ENCODE measurements at regions not wholly inside any gene's neighbourhood (a gene's known extent, or its start where the extent isn't known, plus 50 kb on each side); places are given as distances from the start of the nearest gene placed in this dataset.

DNA sequence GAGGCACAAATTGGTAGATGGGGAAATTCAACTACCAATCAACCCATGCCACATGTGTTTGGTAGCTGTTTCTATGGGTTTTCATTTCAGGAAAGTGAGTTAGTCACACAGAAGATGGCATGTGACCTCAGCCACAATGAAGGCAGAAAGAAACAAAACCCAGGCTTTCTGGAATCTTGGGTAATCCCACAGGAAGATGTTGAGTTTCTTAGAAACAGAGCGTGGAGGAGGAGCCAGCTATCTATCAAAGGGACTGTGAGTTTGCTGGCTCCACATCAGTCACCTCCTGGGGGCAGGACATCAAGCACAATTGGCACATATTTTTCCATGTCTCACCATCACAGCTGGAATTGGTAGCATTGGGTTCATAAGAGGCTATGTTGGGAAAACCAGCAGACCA is 188.9 kb upstream of the PLXNA2 start:
- POLR2A ChIA-PET, result no interaction called here
- TF ChIP-seq, protein P1, sequence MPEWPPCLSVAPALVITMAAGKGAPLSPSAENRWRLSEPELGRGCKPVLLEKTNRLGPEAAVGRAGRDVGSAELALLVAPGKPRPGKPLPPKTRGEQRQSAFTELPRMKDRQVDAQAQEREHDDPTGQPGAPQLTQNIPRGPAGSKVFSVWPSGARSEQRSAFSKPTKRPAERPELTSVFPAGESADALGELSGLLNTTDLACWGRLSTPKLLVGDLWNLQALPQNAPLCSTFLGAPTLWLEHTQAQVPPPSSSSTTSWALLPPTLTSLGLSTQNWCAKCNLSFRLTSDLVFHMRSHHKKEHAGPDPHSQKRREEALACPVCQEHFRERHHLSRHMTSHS (tag by site-specific recombination; IDR thresholded peaks at IDR 0.05), result no peak
- TF ChIP-seq ZNF544 (tag by site-specific recombination; IDR thresholded peaks at IDR 0.05) (no peak), KLF9 (tag by site-specific recombination; IDR thresholded peaks at IDR 0.05; ENCODE audit: low read depth) (no peak), REPIN1 (tag by site-specific recombination; IDR thresholded peaks at IDR 0.05; ENCODE audit: low read depth) (no peak), ZNF184 (tag by site-specific recombination; IDR thresholded peaks at IDR 0.05) (no peak), ZNF549 (tag by site-specific recombination; IDR thresholded peaks at IDR 0.05) (no peak), ZNF2 (tag by site-specific recombination; IDR thresholded peaks at IDR 0.05) (no peak), ZSCAN16 (tag by site-specific recombination; IDR thresholded peaks at IDR 0.05) (no peak), ZNF350 (tag by site-specific recombination; IDR thresholded peaks at IDR 0.05) (no peak), ZNF777 (tag by site-specific recombination; IDR thresholded peaks at IDR 0.05; ENCODE audit: borderline replicate concordance) (no peak), ZNF24 (tag by site-specific recombination; IDR thresholded peaks at IDR 0.05) (no peak), ZNF211 (tag by site-specific recombination; IDR thresholded peaks at IDR 0.05; ENCODE audit: low read depth) (no peak), ZFP37 (tag by site-specific recombination; IDR thresholded peaks at IDR 0.05) (no peak), KLF1 (tag by site-specific recombination; IDR thresholded peaks at IDR 0.05) (no peak), ZNF571 (tag by site-specific recombination; IDR thresholded peaks at IDR 0.05) (no peak), ZNF626 (tag by site-specific recombination; IDR thresholded peaks at IDR 0.05) (no peak), ZNF404 (tag by site-specific recombination; IDR thresholded peaks at IDR 0.05) (no peak)
- TF ChIP-seq, protein P2, sequence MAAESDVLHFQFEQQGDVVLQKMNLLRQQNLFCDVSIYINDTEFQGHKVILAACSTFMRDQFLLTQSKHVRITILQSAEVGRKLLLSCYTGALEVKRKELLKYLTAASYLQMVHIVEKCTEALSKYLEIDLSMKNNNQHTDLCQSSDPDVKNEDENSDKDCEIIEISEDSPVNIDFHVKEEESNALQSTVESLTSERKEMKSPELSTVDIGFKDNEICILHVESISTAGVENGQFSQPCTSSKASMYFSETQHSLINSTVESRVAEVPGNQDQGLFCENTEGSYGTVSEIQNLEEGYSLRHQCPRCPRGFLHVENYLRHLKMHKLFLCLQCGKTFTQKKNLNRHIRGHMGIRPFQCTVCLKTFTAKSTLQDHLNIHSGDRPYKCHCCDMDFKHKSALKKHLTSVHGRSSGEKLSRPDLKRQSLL (tag by site-specific recombination; IDR thresholded peaks at IDR 0.05), result no peak
- TF ChIP-seq, protein P3, sequence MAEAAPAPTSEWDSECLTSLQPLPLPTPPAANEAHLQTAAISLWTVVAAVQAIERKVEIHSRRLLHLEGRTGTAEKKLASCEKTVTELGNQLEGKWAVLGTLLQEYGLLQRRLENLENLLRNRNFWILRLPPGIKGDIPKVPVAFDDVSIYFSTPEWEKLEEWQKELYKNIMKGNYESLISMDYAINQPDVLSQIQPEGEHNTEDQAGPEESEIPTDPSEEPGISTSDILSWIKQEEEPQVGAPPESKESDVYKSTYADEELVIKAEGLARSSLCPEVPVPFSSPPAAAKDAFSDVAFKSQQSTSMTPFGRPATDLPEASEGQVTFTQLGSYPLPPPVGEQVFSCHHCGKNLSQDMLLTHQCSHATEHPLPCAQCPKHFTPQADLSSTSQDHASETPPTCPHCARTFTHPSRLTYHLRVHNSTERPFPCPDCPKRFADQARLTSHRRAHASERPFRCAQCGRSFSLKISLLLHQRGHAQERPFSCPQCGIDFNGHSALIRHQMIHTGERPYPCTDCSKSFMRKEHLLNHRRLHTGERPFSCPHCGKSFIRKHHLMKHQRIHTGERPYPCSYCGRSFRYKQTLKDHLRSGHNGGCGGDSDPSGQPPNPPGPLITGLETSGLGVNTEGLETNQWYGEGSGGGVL (tag by site-specific recombination; IDR thresholded peaks at IDR 0.05), result no peak
- Histone ChIP-seq H3K9me3 (ENCODE audit: control insufficient read depth, insufficient read depth, low read depth, low read length) (no peaks in the 10 kb centered on the region), H3K4me1 (ENCODE audit: control insufficient read depth, insufficient read depth, low read length) (no peaks in the 10 kb centered on the region), H3K27ac (ENCODE audit: extremely low read depth, low read depth, low read length) (no peak overlapping the region), H3K36me3 (ENCODE audit: control insufficient read depth in 2 of 2, insufficient read depth in 1 of 2, low read length in 2 of 2) (no peaks in the 10 kb centered on the region), H3K4me3 (ENCODE audit: low read depth, low read length) (no peak overlapping the region)
- CTCF ChIA-PET, result no interaction called here

DNA sequence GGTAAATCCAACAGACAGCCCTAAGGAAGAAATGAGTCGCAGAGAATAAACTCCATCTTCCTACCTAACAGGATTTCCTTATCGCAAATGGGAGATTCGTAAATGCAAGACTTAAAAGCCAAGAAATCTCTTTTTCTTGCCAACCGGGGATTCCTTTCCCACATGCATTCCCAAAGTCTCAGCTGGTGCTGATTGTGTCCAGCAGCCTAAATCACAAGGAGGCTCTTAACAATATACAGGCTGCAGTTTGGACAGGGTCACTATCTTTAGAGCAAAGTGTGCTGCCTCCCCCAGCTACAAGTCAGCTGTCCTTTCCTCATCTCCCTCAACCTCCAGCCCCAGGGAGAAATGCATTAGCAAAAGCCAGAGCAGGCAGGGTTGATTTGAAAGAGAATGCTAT is 189.8 kb upstream of the PLXNA2 start:
- ChIA-PET POLR2A (no interaction called here), CTCF (interaction anchor here (0.6 kb wide), 1 partner anchor 1328 kb away, joined by 3 read pairs; no protein-coding TSS in a partner anchor)
- no peaks in the 10 kb centered on the region for H3K4me1 ChIP-seq (ENCODE audit: control insufficient read depth, insufficient read depth, low read length)
- no peak overlapping the region for H3K4me3 ChIP-seq (ENCODE audit: low read depth, low read length)
- H3K36me3 ChIP-seq (ENCODE audit: control insufficient read depth in 2 of 2, insufficient read depth in 1 of 2, low read length in 2 of 2), result no peaks in the 10 kb centered on the region
- H3K9me3 ChIP-seq (ENCODE audit: control insufficient read depth, insufficient read depth, low read depth, low read length), result no peaks in the 10 kb centered on the region
- no peak overlapping the region for H3K27ac ChIP-seq (ENCODE audit: extremely low read depth, low read depth, low read length)
- TF ChIP-seq ZNF785 (tag by site-specific recombination; IDR thresholded peaks at IDR 0.05) (no peak), GFI1B (tag by site-specific recombination; IDR thresholded peaks at IDR 0.05) (no peak), ZNF37A (tag by site-specific recombination; IDR thresholded peaks at IDR 0.05) (no peak), ZNF510 (tag by site-specific recombination; IDR thresholded peaks at IDR 0.05; ENCODE audit: insufficient replicate concordance) (no peak), ZNF140 (tag by site-specific recombination; IDR thresholded peaks at IDR 0.05) (no peak)
